BE2C (cell line): ENCODE measurements at regions not wholly inside any gene's neighbourhood (a gene's known extent, or its start where the extent isn't known, plus 50 kb on each side); places are given as distances from the start of the nearest gene placed in this dataset.

Experiments used
- DNase-seq: peaks from one replicate; pipeline ENCODE4 v3.0.0-alpha.2; 2020
- H3K27me3 ChIP-seq: fragments of 250-450 bp; sonication (Bioruptor Pico); 2 replicates; pipeline ENCODE4 v1.5.1; 2020; ENCODE audit warnings: mild to moderate bottlenecking
- H3K36me3 ChIP-seq: fragments of 250-450 bp; sonication (Bioruptor Pico); 2 replicates; pipeline ENCODE4 v1.5.1; 2020; ENCODE audit warnings: mild to moderate bottlenecking
- H3K4me1 ChIP-seq: fragments of 250-450 bp; sonication (Bioruptor Pico); 2 replicates; pipeline ENCODE4 v1.5.1; 2020
- H3K4me3 ChIP-seq: 2 replicates; pipeline ENCODE4 v1.5.1; 2011; ENCODE audit warnings: low read depth, low read length
- H3K9me3 ChIP-seq: fragments of 250-450 bp; sonication (Bioruptor Pico); 2 replicates; pipeline ENCODE4 v1.5.1; 2020
- TF ChIP-seq, protein P1 (sequence below): IDR thresholded peaks from 2 replicates; pipeline ENCODE4 v1.5.1; 2012; ENCODE audit warnings: mild to moderate bottlenecking, low read depth, low read length

GRCh38 chr14:82445810-82446570 is 912.3 kb upstream of the SEL1L start:
- no peaks in the 10 kb centered on the region for H3K36me3 ChIP-seq
- TF ChIP-seq, protein P1, sequence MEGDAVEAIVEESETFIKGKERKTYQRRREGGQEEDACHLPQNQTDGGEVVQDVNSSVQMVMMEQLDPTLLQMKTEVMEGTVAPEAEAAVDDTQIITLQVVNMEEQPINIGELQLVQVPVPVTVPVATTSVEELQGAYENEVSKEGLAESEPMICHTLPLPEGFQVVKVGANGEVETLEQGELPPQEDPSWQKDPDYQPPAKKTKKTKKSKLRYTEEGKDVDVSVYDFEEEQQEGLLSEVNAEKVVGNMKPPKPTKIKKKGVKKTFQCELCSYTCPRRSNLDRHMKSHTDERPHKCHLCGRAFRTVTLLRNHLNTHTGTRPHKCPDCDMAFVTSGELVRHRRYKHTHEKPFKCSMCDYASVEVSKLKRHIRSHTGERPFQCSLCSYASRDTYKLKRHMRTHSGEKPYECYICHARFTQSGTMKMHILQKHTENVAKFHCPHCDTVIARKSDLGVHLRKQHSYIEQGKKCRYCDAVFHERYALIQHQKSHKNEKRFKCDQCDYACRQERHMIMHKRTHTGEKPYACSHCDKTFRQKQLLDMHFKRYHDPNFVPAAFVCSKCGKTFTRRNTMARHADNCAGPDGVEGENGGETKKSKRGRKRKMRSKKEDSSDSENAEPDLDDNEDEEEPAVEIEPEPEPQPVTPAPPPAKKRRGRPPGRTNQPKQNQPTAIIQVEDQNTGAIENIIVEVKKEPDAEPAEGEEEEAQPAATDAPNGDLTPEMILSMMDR = no peak
- no peaks in the 10 kb centered on the region for H3K27me3 ChIP-seq
- no peak overlapping the region for H3K4me3 ChIP-seq
- no peaks in the 10 kb centered on the region for H3K4me1 ChIP-seq
- no peak for DNase-seq
- no peaks in the 10 kb centered on the region; the same call in 1 of the 2 replicates for H3K9me3 ChIP-seq

DNA sequence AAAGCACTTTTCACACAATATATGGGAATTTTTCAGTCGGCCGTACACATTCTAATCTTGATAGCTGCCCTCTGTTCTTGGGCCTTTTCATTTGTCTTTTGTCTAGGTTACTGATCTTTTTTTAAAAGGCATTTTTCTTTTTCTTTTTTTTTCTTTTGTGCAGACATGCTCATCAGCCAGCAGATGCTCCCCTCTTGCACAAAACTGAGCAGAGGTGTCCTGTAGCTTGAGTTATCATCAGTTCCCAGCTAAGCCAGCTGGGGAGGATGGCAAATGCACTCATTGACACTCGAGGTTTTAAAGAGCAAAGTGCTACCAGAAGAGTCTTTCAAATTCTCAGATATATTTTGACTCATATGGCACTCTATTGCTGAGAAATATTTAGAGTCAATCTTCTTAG is 913.9 kb upstream of the SEL1L start:
- H3K27me3 ChIP-seq = no peaks in the 10 kb centered on the region
- TF ChIP-seq, protein P1 = no peak
- no peaks in the 10 kb centered on the region for H3K36me3 ChIP-seq
- DNase-seq = no peak
- H3K9me3 ChIP-seq = no peaks in the 10 kb centered on the region; the same call in 1 of the 2 replicates
- H3K4me3 ChIP-seq = no peak overlapping the region
- H3K4me1 ChIP-seq = no peaks in the 10 kb centered on the region

DNA sequence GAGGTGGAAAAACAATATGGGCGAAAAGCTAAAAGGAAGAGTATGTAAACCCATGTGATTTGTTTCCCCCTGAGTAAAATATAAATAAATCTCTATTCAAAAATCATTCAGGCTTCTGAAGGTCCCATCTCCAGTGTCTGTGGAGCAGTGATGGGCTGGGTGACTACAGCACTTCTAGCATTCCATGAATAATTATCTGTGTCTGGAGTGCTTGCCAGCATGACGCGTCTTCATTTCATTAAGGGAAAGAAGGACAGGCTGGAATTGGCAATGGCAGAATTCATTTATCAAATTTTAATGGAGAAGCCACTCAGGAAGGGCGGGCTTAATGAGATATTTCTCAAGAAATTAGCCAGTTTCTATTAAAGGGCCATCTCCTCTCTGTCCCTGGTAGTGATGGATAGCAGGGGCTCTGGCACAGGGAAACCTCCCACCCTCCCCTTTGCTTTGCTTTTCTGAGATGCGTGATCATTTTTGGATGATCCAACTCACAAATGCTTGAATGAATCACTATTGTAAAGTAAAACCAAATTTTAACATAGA is 916.3 kb upstream of the SEL1L start:
- Histone ChIP-seq H3K9me3 (no peaks in the 10 kb centered on the region; the same call in none of the 2 replicates), H3K4me3 (no peak overlapping the region), H3K36me3 (no peaks in the 10 kb centered on the region), H3K27me3 (no peaks in the 10 kb centered on the region), H3K4me1 (no peaks in the 10 kb centered on the region)
- DNase-seq = no peak
- TF ChIP-seq, protein P1 = no peak

DNA sequence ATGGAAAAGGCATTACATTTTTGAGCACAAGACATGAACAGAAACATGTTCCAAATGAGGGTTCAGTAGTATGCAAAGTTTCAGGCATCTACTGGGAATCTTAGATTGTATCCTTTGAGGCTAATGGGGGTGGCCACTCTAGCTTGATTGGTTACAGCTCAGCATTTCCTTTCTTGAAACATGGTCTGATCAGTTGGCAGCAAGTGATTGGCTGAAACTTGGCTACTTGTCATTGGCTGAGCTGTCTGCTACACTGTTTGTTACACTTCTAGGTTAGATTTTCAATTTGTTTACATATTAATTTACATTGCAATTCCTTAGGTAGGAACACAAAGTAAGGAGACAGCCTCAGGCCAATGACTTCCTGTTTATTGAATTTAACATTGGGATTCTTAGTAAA is 918.0 kb upstream of the SEL1L start:
- no peak overlapping the region for H3K4me3 ChIP-seq
- H3K27me3 ChIP-seq = no peaks in the 10 kb centered on the region
- no peaks in the 10 kb centered on the region for H3K36me3 ChIP-seq
- TF ChIP-seq, protein P1 = no peak
- no peak for DNase-seq
- no peaks in the 10 kb centered on the region; the same call in none of the 2 replicates for H3K9me3 ChIP-seq
- no peaks in the 10 kb centered on the region for H3K4me1 ChIP-seq

- Histone ChIP-seq H3K36me3 (no peaks in the 10 kb centered on the region), H3K4me1 (no peaks in the 10 kb centered on the region), H3K27me3 (no peaks in the 10 kb centered on the region), H3K9me3 (no peaks in the 10 kb centered on the region), H3K4me3 (no peak overlapping the region)
- TF ChIP-seq, protein P1 = no peak
- DNase-seq = no peak
These were observed 948.7 kb upstream of the SEL1L start for GRCh38 chr14:82482345-82482744.

- H3K4me3 ChIP-seq = no peak overlapping the region
- no peaks in the 10 kb centered on the region for H3K4me1 ChIP-seq
- H3K27me3 ChIP-seq = no peaks in the 10 kb centered on the region
- TF ChIP-seq, protein P1 = no peak
- no peaks in the 10 kb centered on the region for H3K36me3 ChIP-seq
- H3K9me3 ChIP-seq = no peaks in the 10 kb centered on the region
- DNase-seq = no peak
These were observed 954.8 kb upstream of the SEL1L start for GRCh38 chr14:82488473-82488872.
